ENCODE measurements at regions not wholly inside any gene's neighbourhood (a gene's known extent, or its start where the extent isn't known, plus 50 kb on each side); places are given as distances from the start of the nearest gene placed in this dataset.
"Not testable (repeated sequence)": the region's sequence is repeated elsewhere in the genome, so short reads cannot be mapped to it uniquely, and the experiment has no call there.

GRCh38 chr18:14991934-14992445 is 244.0 kb downstream of the ANKRD30B start:
- DNase-seq (ENCODE audit: low spot score) = not testable (repeated sequence)

DNA sequence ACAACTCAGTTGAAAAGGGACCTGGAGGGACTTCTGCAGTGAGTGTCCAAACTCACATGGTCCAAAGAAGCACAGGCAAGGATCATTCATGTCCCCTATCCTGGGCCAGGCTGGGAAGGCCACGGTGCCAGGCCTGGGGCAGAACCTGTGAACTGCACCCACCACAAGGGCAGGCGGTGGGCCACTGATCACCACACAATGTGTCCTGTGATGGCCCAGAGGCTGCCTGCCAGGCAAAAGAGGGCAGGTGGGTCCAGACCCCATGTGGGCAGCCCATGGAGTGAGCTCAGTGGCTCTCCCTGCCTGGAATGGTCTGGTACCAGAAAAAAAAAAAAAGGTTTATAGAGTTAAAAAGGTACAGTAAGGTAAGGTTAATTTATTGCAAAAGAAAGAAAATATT is 244.8 kb downstream of the ANKRD30B start:
- not testable (repeated sequence) for DNase-seq (ENCODE audit: low spot score)

GRCh38 chr18:14995023-14995422 is 247.1 kb downstream of the ANKRD30B start:
- not testable (repeated sequence) for DNase-seq (ENCODE audit: low spot score)

DNA sequence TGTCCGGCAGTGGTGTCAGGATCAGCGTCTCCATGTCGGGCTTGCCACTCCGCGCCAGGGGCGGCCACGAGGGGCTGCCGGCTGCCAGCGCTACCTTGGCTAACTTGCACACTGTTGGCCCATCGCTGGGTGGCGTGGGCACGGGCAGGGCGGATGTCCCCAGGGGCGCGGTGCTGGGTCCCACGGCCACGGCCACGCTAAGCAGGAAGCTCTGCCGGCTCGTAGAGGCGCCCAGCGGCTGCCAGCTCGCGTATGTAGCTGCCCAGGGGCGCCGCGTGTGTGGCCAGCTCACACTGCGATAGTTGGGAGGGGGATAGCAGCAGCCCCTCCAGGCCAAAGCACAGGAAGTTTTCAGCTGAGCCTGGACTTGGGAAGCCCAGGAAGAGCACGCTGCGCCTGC is 249.4 kb downstream of the ANKRD30B start:
- DNase-seq (ENCODE audit: low spot score) = no peak

DNA sequence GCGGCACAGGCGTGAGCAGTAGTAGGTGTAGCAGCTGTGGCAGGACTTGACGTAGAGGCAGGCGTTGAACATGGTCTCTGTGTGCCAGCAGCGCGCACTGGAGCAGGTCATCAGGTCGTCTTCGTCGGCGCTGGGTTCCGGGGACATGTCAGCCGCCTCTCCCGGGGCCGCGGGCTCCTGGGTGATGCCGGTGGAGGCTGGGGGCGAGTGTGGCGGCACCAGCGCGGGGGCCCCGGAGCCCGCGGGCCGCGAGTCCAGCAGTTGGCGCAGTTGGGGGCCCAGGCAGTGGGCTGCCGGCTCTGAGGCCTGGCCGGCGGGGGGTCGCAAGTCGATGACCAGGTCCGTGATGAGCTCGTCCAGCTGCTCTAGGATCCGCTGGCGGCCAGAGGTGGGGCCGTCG is 249.9 kb downstream of the ANKRD30B start:
- not testable (repeated sequence) for DNase-seq (ENCODE audit: low spot score)

- not testable (repeated sequence) for DNase-seq (ENCODE audit: low spot score)
Observed at GRCh38 chr18:14998360-14999042, 250.5 kb downstream of the ANKRD30B start.

DNA sequence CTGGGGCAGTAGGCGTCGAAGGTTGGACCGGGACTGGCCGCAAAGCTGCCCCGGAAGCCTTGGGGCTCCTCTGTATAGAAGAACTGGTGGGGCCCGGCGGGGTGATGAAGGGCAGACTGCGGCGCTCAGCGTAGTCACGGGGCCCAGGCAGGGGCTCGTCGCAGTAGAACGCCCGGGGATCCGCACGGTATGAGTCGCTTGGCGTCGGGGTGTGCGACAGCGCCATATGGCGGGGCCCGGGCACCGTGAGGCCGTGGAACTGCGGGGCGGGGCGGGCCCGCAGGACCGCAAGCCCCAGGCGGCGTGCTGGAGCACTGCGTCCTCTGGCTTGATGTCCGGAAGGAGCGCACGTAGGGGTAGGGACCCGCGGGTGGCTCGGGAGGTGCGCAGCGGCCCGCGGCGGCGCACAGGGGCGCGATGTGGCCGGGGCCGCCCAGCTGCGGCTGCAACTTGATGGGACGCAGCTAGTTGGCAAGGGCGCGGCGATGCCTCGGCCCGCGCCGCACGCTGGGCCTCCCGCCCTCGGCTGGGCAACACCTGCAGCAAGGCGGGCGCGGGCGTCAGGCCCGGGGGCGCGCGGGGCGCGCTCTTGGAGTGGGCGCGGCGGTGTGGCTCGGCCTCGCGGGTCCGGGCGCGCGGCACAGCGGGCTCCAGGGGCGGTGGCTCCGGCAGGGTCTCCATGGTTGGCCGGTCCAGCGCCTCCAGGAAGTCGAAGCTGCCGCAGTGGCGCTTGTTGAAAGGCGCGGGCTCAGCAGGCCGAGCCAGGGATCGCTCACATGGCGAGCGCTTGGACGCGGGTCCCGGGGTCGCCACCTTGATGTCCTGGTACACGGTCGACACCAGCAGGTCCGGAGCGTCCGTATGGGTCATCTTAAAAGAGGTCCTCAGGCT is 251.4 kb downstream of the ANKRD30B start:
- DNase-seq (ENCODE audit: low spot score) = no peak

DNA sequence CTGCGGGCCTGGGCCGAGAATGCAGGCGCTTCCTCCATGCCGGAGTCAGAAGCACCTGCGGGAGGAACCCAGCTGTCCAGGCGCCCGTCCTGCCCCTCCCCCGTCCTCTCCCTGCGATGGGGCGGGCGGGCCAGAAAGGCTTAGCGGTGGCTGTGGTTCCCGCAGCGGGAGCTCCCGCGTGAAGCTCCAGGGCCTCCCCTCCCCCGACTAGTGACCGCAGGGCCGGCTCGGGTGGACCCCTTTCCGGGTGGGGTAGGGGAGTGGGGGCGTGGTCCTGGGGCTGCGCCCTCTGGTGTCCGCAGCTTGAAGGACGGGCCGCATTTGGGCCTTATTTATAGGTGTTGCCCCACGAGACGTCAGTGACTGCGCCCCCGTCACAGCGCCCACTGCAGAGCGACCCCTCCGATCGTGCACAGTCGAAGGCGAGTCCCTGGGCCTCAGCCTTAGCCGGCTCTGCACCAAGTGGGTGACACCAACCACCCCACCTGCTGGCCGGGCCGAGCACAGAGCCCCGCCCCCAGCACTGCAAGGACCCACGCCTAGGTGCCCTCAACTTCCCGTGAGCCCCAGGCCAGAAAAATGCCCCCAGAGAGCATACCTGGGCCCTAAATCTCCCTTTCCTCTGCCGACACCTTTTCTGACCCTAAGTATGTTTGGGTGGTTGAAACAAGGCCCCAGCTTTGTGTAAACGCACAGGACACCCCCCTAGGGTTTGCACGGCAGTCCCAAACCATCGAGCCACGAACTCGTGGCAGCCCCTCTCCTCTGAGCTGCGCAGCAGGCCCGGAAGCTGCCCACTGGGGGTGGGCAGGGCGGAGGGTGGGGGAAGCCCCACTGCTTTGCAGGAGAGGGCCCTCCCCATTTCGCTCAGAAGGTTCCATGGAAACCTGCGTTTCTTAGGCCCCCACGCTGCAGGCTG is 252.4 kb downstream of the ANKRD30B start:
- DNase-seq (ENCODE audit: low spot score) = not testable (repeated sequence)

- DNase-seq (ENCODE audit: low spot score) = not testable (repeated sequence)
Observed at GRCh38 chr18:15001038-15001794, 253.2 kb downstream of the ANKRD30B start.

GRCh38 chr18:15001795-15002107 is 253.8 kb downstream of the ANKRD30B start:
- not testable (repeated sequence) for DNase-seq (ENCODE audit: low spot score)

DNA sequence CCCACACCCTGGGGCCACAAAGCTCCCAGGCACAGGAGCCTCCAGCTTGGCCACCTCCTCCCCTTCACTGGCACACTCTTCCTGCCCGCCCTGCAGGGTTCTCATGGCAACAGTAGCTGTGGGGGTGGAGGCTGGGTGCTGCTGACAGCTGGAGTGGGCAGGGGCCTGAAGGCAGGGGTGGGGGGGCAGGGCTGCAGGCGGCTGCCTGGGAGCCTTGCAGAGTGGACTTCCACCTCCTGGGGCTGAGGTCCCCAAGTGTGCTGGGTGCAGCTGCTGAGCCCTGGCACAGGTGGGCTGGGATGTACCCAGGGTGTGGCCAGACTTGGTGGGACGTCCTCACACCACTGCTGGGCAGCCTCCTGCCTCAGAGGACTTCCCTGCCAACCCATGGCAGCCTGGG is 254.8 kb downstream of the ANKRD30B start:
- not testable (repeated sequence) for DNase-seq (ENCODE audit: low spot score)

- not testable (repeated sequence) for DNase-seq (ENCODE audit: low spot score)
Observed at GRCh38 chr18:15003231-15003630, 255.3 kb downstream of the ANKRD30B start.

- not testable (repeated sequence) for DNase-seq (ENCODE audit: low spot score)
Observed at GRCh38 chr18:15003636-15004269, 255.8 kb downstream of the ANKRD30B start.

DNA sequence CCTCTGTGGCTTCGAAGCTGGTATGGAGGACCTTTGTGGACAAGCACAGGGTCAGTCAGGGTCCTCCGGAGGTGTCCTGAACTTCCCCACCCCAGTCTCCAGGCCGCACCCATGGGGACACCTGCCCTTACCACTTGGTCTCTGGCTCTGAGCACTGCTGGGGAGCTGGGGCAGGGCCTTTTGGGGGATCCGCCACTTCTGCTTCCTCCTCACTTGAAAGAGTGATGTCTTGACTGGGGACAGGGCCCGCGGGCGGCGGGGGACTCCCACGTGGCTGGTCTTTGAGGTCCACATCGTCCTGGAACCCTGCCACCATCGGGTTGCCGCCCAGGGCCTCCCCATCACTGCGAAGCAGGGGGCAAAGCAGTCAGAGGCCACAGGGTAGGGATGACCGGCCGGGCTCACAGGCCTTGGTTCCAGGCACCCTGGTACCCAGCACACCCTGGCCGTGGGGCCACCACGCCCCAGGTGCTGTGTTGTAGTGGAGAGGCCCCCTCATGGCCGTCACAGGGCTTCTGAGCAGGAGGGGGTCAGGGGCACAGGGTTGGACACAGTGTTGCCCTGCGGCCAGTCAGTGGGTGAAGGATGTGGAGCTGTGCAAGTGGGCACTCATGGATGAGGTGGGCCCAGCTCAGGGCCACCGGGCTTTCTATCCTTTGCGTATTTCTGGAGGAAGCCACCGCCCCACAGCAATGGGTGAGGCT is 256.4 kb downstream of the ANKRD30B start:
- DNase-seq (ENCODE audit: low spot score) = not testable (repeated sequence)

DNA sequence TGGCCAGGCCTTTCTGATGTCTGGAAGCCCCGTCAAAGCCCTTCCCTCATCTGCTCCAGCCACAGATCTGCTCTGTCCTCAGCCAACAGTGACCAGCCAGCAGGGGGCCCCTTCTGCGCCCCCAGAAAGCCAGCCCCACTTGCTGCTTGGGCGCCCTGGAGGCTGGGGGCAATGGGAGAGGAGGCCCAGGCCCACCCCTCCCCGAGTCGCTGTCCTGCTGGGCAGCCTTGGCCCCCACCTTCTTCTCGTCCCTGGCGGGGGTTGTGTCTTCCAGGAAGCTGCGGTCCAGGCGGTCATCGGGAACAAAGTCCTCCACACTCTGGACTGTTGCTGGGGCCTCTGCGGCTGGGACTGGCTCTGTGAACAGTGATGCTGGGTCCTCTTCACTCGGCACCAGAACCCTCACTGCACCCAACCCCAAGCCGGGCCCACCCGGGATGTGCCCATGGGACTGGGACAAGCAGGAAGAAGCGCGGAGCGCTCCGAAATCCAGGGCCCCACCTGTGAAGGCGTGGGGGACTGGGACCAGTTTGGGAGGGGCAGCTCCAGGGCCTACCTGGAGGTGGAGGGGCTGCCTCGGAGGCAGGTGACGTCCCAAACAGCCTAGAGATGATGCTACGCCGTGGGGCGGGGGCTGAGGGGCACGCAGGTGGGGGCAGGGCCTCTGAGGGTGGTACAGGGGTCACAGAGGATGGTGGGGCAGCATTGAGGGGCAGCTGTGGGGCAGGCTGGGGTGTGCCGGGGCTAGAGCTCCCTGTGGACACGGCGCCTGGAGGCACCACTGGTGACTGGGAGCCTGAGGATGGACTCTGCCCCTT is 257.6 kb downstream of the ANKRD30B start:
- DNase-seq (ENCODE audit: low spot score) = no peak

- not testable (repeated sequence) for DNase-seq (ENCODE audit: low spot score)
Observed at GRCh38 chr18:15006616-15007015, 258.6 kb downstream of the ANKRD30B start.

GRCh38 chr18:15026041-15026440 is 278.1 kb downstream of the ANKRD30B start:
- not testable (repeated sequence) for DNase-seq (ENCODE audit: low spot score)

DNA sequence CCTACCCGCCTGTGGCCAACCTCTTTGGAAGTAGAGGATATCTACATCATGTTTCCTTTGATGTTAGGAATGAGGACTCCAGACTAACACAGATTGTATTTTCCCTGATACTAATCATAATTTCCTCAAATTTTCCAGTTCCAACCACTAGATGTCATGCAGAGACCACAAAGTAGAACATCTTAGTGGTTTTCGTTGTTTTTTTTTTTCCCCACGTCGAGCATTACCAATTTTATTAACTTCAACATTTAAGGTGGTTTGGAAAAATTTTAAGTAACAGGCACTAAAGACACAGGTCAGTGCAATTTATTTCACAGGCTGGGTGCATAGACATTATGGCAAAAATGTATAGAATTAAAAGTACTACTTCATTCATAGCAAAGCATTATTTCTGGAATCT is 280.1 kb downstream of the ANKRD30B start:
- DNase-seq (ENCODE audit: low spot score) = not testable (repeated sequence)

GRCh38 chr18:15060279-15060880 is 312.4 kb downstream of the ANKRD30B start:
- not testable (repeated sequence) for DNase-seq (ENCODE audit: low spot score)

Measured in LoVo (cell line).